G401.6 (cell line): ENCODE measurements at regions not wholly inside any gene's neighbourhood (a gene's known extent, or its start where the extent isn't known, plus 50 kb on each side); places are given as distances from the start of the nearest gene placed in this dataset.

Experiments used
- FAIRE-seq: peaks from 2 replicates; lab custom pipeline; 2012; peaks lifted over from hg19 to GRCh38; lab: Jason Lieb, UNC

DNA sequence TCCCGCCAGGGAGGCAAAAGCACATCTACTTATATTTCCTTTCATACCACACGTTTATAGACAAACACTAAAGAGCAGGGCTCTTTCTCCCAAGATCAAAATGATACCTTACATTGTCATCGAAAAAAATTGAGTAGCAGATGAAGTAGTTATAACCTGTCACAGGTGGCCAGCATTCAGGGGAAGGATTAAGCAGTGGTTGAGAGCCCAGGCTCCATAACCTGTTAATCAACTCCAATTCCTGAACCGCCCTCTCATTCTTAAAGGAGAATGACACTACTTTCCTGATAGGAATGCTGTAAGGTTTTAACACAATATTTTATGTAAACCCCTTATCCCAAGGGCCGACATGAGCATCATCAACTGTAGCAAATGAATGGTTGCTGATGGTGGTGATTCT, 268.9 kb upstream of the KCNIP4 start:
- no peak for FAIRE-seq

DNA sequence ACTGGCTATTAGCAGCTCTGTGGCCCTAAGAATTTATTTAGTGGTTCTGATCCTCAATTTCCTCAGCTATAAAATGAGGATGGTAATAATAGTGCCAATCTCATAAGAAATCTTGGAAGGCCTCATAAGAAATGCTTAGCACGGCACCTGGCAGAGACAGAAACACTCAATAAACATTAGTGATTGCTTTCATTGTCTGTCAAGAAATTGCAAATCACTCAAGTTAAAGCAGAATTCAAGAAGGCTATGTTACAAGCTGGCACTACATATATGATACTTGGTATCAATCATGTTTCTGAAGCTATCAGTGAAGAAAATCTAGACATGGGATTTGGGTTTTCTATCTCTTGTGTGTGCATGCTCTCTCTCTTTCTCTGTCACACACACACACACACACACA, 267.7 kb upstream of the KCNIP4 start:
- FAIRE-seq, result no peak

GRCh38 chr4:22215084-22215483, 266.5 kb upstream of the KCNIP4 start:
- no peak for FAIRE-seq

GRCh38 chr4:22203711-22204011, 255.1 kb upstream of the KCNIP4 start:
- no peak for FAIRE-seq

GRCh38 chr4:22202975-22203710, 254.6 kb upstream of the KCNIP4 start:
- no peak for FAIRE-seq

DNA sequence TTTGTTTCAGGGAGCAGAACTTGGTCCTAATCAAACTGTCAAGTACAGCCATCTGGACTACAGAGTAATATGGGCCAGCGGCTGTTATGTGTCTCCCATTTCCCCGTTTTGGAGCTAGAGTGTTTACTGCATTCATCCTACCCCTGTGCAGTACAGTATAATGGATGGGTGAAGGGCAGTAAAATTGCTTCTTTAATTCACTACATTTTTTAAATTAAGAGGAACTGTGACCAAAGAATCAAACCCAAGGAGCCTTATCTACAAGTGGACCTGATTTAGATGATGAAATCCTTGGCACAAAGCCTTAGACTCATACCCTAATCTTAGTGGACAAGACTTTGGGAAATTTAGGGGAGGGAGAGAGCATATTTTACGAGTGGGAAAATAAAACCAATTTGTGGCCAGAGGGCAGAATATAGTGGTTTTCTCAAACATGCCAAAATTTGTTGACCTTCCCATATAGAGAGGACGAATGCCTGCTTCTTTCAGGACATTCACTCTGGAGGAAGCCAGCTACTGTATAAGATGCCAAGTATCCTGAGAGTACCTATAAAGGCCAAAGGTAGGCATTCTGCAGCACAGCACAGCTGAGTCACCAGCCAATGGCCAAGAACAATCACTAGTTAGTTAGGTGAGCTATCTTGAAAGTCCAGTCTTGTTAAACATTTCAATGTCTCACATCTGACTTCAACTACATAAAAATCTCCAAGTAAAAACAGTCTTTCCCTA, 253.8 kb upstream of the KCNIP4 start:
- no peak for FAIRE-seq

- no peak for FAIRE-seq
These were observed 252.7 kb upstream of the KCNIP4 start for GRCh38 chr4:22201256-22201655.

- no peak for FAIRE-seq
These were observed 248.0 kb upstream of the KCNIP4 start for GRCh38 chr4:22196551-22196950.

DNA sequence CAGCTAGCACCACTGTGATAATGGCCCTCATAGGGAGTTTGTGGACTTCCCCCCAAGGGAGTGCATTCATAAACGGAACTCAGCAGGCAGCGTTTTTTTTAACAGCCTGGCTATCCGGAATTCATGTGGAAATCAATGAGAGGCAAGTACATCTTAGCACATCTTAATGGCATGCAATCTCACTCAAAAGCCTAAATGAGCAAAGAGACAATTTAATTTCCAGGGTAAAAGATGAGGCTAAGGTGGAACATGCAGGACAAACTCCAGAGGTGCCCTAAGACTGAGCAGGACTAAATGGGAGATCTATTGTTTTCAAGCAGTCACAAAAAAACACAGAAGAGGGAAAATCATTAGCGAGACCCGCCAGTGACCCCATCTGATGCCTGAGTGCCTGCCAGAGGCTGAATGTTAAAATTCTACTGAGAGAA, 243.5 kb upstream of the KCNIP4 start:
- FAIRE-seq, result no peak

DNA sequence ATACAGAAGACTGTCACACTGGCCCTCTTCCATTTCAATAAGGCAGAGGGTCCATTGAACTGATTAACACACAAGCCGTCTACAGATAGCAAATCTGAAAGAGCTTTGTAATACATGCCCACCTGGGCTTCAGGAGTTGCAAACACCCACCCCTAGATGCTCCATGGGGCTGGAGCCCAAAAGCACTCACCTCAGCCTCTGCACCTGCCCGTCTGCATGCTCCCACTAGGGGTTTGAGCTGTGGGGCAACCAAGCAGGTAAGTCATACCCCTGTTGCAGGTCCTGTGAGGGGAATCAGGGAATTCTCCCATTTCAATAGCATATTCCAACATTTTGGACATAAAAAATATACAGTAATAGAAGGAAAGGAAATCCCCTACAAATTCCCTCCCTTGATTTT, 243.0 kb upstream of the KCNIP4 start:
- FAIRE-seq, result no peak

GRCh38 chr4:22190855-22191254, 242.3 kb upstream of the KCNIP4 start:
- FAIRE-seq, result no peak

DNA sequence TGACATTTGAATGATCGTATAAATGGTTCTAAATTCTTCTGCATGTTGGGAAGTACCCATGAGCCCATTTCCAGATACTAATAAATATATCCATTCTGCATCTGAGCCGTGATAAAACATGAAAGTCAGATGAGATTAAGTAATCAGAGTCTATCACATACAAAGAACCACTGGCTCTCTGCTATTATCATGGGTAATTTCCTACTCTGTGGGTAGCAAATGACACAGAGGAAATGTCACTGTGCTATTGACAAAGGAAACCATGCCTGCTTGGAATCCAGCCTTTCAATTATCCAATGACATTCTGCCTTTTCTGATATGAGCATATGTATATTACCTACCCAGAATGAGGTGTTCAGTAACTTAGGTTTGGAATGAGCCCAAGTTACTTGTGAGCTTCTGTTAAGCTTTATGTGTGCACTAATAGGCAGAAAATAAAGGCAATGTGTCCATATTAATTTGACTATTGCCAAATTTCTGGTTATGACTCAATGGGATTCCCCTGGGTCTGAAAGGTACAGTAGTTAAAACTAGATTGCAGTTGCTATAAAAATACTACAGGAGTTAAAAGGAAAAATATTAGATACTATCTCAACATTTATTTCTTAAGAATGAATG, 238.7 kb upstream of the KCNIP4 start:
- no peak for FAIRE-seq

GRCh38 chr4:22181736-22182135, 233.2 kb upstream of the KCNIP4 start:
- no peak for FAIRE-seq

DNA sequence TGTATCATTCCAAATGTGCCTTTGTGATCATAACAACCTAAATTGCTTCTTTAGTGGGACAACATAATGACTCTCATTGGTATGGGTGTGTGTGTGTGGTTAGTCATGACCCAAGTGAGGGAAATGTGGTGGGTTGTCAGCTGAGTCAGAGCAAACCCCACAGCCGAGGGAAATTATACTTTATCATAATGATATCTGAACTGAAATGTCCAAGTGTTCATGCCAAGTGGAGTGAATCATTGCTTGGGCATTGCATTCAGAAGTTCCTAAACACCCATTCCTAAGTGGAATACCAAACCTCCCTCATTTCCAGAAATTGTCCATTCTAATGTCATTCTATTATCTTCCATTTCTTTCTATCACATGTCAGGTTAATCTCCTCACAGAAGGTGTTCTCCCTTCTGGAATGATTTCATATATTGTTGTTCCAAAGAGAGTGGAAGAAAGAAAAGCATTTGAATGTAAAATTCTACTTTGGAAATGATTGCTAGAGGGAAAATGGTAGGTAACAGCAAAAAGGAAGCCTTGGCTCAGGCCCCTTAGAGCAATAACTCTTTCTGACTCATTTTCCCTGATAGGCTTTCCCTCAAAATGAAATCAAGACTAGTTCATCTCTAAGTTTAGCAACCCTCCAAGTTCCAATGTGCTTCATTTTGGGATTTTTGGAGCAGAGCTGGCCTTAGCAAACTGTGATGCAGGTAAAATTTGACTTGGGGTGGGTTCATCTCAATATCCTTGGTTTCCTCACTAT, 230.7 kb upstream of the KCNIP4 start:
- no peak for FAIRE-seq

DNA sequence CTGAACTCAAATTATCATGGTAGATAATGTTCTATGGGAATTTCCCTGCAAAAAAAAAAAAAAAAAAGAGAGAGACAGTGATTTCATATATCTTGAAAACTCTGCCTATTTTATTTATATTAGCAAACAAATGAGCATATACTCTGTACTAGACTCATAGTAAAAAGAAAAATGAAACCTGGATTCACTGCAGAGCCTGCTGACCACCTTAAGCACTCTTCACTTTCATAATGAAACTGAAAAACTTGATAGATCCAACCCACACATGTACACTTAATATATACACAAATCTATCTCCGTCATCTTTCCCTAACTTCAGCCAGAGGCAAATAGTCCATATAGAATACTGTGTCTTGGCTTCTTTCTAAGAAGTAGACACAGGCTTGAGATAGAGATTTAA, 226.1 kb upstream of the KCNIP4 start:
- FAIRE-seq, result no peak

GRCh38 chr4:22170353-22170752, 221.8 kb upstream of the KCNIP4 start:
- no peak for FAIRE-seq

GRCh38 chr4:22167201-22167600, 218.6 kb upstream of the KCNIP4 start:
- no peak for FAIRE-seq

DNA sequence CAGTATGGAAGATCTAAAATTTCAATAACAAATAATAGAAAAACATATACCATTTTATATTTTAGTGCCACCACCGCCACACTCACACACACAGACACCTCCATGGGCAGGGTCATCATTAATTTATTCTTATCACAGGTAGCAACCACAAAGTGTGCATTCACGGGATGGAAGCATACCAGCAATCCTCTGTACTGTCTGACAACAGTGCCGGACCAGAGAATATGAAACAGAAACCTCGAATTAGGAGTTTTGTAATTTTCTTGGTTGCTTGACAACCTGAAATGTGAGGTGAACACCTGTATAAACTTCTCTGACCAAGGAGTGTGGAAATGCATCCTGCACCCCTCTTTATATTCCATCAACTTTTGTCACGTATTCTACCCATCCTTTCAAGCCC, 213.9 kb upstream of the KCNIP4 start:
- no peak for FAIRE-seq

- no peak for FAIRE-seq
These were observed 182.2 kb upstream of the KCNIP4 start for GRCh38 chr4:22130741-22131140.

GRCh38 chr4:22129454-22130029, 181.0 kb upstream of the KCNIP4 start:
- no peak for FAIRE-seq

DNA sequence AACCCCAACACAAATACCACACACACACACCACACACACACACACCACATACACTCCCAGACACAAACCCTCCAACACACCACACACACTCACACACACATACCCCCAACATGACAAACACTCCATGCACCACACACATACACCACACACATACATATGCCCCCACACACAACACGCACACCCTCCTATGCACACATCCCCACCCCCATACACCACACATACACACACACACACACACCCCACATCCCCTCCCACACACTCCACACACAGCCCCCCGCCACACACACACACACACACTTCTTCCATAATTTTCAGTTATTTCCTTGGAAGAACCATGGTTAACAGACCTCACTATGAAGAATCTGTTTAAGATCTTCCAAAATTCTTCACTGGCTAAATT, 173.5 kb upstream of the KCNIP4 start:
- FAIRE-seq, result no peak

DNA sequence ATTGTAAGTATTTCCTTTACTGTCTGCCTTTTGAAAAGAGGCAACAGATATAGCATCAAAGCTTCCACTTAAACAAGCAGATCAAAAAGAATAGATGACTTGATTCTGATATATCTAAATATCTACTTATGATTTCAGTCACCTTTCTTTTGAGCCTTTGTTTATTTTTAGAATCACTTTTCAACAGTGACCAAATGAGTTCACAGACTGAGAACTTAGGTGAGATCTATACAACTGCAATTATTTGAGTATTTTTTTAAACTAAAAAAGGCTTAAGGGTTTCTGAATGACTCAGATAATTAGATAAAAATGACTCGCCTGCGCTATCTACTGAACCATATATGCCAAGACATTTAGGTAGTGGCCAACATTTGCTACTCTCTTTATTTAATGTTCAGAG, 166.7 kb upstream of the KCNIP4 start:
- no peak for FAIRE-seq

GRCh38 chr4:22103768-22104167, 155.2 kb upstream of the KCNIP4 start:
- FAIRE-seq, result no peak
